Body of pancreas (tissue), 4 donors: ENCODE measurements at regions not wholly inside any gene's neighbourhood (a gene's known extent, or its start where the extent isn't known, plus 50 kb on each side); places are given as distances from the start of the nearest gene placed in this dataset.

Experiments
- CTCF ChIP-seq, 7 experiments: fragments of 450-650 bp in 4 of 7; fragments of 200-600 bp in 3 of 7; sonication (generic) in 3 of 7; IDR thresholded peaks; one replicate each; pipeline ENCODE4 v1.5.1; 2016 to 2019; ENCODE audit warnings: antibody characterized with exemption in 7 of 7
- POLR2A ChIP-seq, 3 donors: fragments of 450-650 bp; IDR thresholded peaks; one replicate each; pipeline ENCODE4 v1.6.1; 2016; ENCODE audit warnings: antibody characterized with exemption in 3 of 3, mild to moderate bottlenecking in 2 of 3

GRCh38 chr5:101580591-101580990 lies 677.5 kb upstream of the ST8SIA4 start:
- TF ChIP-seq CTCF (IDR thresholded peaks at IDR 0.05) (no peak), POLR2A (IDR thresholded peaks at IDR 0.05) (no peak)
